Stimulated activated naive CD4-positive, alpha-beta T cell (primary cell): ENCODE measurements at regions not wholly inside any gene's neighbourhood (a gene's known extent, or its start where the extent isn't known, plus 50 kb on each side); places are given as distances from the start of the nearest gene placed in this dataset.

Source experiments
- DNase-seq, 6 experiments: peaks; one replicate each; lab custom pipeline; 2025; lab: John Stamatoyannopoulos, UW

DNA sequence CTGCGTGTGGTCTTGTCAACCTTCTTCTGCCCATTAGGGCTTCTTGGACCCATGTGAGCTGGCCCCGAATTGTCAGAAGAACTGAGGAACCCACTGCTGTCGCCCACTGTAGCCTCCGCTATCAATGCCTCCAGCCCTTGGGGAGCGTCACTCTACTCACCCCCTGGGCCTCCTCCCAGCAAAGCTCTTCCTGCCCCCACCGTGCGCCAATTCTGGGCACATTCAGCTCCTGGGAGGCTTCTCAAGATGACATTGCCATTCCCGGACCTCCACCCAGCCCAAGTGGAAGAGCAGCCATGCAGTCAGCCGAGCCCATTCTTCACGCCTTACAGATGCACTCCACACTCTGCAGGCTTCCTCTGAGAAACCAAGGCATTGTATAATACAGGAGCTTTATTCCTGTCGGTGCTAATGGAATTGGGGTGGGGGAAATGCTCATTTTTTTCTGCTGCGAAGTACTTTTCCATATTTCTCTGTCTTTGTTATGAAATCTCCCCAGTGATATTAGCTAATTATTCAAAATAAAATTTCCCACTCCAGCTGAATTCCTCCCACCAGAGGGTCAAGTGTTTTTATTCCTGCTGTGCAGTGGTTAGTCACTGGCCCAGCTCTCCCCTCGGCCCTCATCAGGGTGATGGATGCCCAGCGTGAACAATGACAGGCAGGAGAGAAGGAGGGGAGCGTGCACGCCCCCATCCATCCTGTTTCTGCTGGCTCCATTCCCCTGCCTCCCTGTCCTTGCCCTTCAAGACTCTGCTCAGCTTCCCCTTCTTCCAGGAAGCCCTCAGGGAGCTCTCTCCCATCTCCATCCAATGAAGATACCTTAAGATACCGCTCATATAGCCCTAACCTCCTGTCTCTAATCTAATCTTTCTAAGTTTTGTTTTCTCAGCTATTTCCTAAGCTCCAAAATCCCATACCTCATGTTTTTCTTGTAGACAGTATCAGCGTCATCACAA lies 87.7 kb downstream of the C16orf95 start:
- no peak for DNase-seq

GRCh38 chr16:87230571-87230970 lies 86.6 kb downstream of the C16orf95 start:
- DNase-seq = no peak

GRCh38 chr16:87231295-87231694 lies 85.9 kb downstream of the C16orf95 start:
- DNase-seq = no peak

GRCh38 chr16:87231911-87232310 lies 85.3 kb downstream of the C16orf95 start:
- DNase-seq = no peak

DNA sequence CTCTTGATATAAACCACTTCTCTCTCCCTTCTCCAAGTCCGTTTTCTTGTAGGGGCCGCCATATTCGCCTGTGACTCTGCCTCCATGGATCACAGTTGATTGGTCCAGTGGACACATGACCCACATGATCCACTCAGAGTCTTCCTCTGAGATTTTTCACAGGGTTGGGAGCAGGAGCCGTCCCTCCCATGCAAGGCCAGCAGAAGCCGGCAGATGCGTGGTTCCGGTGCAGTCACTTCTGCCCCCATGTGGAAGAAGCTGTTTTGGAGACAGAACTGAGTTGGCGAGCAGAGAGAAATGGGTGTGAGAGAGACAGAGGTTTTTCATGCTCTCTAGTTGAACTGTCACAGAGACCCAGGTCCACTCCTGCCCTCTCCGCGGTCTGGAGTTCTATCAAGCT lies 83.3 kb downstream of the C16orf95 start:
- no peak for DNase-seq

DNA sequence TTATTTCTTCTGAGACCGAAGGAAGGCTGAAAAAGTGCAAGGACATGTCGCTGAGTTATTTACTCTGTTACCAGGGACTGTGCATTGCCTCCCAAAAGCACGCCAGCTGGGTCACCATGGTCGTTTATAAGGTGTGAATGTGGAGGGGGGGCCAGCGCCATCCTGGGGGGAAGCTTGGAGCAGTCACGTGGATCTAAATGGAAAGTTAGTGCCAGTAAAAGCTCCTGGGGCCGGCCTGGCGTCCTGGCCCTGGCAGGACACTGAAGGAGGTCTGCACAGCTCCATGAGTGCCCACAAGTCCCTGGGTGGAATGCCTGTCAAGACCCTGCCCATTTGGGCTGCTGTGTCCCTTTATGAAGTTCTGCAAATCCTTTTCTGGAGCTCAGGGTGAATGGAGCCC lies 82.6 kb downstream of the C16orf95 start:
- no peak for DNase-seq

- no peak for DNase-seq
Measured at GRCh38 chr16:87235810-87236515, 81.2 kb downstream of the C16orf95 start.

DNA sequence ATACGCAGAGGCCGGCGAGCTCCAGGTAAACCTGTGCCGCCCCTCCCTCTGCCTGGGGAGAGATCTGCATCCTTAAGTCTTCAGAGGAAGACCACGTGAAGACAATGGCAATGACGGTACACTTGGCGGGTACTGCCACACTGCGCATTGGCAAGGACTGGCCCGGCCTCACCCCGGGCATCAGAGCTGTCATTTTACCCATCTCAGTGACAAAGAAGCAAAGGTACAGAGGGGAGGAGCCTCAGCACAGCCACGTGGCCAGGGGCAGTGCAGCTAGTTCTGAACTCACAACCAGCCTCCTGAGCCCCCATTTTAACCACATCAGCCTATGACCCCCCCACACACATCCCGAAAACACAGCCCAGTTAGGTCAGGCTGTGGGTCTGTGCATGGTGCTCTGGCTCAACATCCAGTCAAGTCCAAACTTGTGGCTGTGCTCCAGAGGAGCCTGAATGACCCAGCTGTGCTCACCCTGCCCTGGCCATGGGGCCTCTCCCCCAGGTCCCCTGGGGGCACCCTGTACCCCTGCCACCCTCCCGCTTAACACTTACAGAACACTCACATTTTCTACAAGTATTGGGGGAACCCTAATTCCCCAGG lies 80.6 kb downstream of the C16orf95 start:
- DNase-seq = no peak

GRCh38 chr16:87238361-87238715 lies 78.9 kb downstream of the C16orf95 start:
- no peak for DNase-seq

DNA sequence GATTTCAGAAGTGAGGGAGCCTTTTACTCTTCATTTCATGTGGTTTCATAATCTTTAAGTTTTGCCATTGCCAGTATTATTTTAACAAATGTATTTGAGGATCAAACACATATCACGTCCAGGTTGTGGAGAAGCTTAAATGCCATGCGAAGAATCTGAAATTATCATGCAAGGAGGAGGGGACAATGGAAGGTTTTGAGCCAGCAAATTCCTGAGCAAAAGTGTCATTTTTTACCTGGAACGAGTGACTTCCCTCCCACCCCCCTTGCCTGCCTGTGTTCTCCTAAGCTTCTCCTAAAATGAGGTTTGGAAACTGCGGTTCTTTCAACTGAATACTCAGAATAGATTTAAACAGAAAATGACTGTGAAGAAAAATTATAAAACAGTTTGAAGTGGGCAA lies 77.6 kb downstream of the C16orf95 start:
- DNase-seq = no peak

- DNase-seq = no peak
Measured at GRCh38 chr16:87240211-87241136, 76.7 kb downstream of the C16orf95 start.

DNA sequence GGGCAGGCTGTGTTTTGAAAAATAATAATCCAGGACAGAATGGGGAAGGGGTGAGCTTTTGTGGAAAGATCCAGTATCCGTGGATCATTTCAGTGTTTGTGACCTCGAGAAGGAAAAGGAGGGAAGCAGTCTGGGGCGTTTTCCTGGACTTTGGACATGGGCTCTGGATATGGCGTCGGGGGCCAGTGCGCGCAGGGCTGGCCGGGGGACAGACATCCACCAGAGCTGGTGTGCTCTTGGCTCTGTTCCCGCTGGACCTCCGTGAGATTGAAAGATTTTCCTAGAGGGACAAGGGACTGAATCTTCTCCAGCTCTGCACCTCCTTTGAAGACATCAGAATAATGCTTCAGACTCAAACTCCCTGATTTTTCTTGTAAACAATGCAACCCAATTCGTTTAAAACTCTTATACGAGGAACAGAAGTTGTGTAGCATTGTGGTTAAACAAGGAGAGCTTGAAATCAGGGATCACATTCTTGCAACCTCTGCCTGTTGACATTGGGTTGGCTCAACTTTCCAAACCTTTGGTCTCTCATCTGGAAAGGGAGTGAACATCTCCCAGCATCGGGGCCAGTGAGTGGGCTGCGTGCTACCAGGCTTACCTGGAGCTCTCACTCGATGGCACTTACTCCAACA lies 75.9 kb downstream of the C16orf95 start:
- DNase-seq = no peak

DNA sequence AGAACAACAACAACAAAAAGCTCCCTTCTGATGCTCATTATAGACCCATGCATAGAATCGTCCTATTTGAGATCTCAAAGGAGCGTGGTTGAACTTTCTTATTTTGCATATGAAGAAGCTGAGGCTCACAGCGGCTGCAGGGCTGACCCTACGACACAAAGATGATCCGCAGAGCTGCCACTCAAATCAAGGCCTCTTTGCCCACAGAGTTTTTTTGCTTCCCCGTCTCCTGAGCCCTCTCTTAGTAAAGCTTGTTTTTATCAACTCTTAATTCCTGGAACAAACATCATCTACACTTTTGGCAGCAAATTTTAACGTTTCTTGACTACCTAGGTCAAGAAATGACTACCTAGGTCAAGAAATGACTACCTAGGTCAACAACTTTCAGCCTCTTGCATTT lies 73.7 kb downstream of the C16orf95 start:
- no peak for DNase-seq

- DNase-seq = no peak
Measured at GRCh38 chr16:87244636-87245197, 72.5 kb downstream of the C16orf95 start.

DNA sequence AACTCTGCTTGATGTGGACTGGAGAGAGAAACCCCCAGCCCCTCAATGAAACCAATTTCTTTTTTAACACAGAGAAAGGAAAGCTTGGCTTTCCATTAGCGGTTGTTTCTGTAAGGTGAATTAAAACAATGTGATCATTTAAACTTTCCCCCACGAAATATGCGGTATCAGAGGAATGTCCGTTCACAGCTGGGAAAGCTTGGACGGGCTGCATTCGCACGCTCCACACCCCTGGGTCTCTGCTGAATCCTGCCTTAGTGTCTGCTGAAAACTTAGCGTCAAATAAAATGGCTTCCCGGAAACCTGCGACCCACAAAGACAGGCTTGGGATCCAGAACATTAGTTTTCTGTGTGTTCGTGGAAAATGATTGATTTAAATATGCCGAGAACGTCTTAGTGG lies 71.7 kb downstream of the C16orf95 start:
- no peak for DNase-seq

- no peak for DNase-seq
Measured at GRCh38 chr16:87246269-87247065, 70.7 kb downstream of the C16orf95 start.

- no peak for DNase-seq
Measured at GRCh38 chr16:87248714-87249113, 68.5 kb downstream of the C16orf95 start.

GRCh38 chr16:87249425-87249824 lies 67.8 kb downstream of the C16orf95 start:
- DNase-seq = no peak

GRCh38 chr16:87250431-87250960 lies 66.7 kb downstream of the C16orf95 start:
- no peak for DNase-seq
